ENCODE measurements at regions not wholly inside any gene's neighbourhood (a gene's known extent, or its start where the extent isn't known, plus 50 kb on each side); places are given as distances from the start of the nearest gene placed in this dataset.

DNA sequence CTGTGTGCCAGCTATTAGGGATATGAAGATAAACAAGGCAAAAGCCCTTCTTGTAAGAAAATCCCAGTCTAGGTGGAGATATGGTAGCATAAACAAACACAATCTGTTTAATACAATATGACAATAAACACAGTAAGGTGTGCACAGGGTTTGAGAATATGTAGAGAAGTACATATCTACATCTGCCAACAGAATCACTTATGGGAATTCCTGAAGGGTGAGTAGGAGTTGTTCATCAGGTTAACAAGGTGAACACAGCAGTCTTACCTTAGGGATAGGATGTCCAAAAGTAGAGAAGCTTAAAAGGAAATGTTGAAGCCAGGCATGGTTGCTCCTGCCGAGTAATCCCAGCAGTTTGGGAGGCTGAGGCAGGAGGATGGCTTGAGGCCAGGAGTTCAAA lies 57.7 kb upstream of the LRRC7 start:
- TF ChIP-seq, protein P1, sequence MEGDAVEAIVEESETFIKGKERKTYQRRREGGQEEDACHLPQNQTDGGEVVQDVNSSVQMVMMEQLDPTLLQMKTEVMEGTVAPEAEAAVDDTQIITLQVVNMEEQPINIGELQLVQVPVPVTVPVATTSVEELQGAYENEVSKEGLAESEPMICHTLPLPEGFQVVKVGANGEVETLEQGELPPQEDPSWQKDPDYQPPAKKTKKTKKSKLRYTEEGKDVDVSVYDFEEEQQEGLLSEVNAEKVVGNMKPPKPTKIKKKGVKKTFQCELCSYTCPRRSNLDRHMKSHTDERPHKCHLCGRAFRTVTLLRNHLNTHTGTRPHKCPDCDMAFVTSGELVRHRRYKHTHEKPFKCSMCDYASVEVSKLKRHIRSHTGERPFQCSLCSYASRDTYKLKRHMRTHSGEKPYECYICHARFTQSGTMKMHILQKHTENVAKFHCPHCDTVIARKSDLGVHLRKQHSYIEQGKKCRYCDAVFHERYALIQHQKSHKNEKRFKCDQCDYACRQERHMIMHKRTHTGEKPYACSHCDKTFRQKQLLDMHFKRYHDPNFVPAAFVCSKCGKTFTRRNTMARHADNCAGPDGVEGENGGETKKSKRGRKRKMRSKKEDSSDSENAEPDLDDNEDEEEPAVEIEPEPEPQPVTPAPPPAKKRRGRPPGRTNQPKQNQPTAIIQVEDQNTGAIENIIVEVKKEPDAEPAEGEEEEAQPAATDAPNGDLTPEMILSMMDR (IDR thresholded peaks at IDR 0.05; ENCODE audit: low read depth, low read length), result no peak
- DNase-seq (ENCODE audit: extremely low read depth, low read depth), result no peak

DNA sequence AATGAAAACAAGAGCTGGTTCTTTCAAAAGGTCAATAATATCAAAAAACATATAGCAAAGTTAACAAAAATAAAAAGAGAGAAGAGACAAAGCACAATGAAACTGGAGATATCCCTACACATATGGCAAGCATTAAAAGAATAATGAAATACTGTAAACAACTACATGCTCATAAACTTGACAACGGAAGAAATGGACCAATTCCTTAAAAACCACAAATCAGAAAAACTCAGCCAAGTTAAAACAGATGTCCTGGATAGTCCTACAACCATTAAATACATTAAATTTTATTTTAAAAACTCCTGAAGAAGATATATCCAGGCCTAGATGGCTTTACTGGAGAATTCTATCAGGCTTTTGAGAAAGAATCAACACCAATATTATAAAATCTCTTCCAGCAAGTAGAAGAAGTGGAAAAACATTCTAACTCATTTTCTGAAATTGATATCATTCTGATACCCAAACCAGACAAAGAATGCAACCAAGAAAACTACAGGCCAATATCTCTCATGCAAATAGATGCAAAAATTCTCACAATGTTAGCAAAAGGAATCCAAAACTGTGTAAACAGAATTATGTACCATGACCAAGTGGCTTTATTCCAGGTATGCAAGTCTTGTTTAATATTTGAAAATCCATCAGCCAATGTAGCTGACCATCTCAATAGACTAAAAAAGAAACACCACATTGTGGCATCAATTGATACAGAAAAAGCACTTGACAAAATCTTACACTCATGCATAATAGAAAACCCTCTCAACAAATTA lies 56.1 kb upstream of the LRRC7 start:
- no peak for DNase-seq (ENCODE audit: extremely low read depth, low read depth)
- TF ChIP-seq, protein P1 (IDR thresholded peaks at IDR 0.05; ENCODE audit: low read depth, low read length), result no peak

DNA sequence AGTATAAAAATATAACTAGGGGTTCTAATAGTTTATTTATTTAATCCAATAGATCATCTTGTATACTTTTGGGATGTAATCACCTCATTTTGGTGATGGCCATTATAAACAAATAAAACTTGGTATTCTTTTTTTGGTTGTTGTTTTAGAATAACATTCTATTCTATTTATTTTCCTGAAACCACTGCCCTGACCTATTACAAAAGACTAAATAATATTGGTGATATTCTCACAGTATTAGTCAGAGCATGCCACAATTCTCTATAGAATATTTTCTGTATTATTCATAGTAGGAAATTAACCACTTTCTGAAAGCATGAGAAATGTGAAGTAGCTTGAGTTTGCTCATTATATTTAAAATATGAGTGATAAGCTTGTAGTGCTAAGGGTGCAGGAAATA lies 54.1 kb upstream of the LRRC7 start:
- TF ChIP-seq, protein P1 (IDR thresholded peaks at IDR 0.05; ENCODE audit: low read depth, low read length), result no peak
- DNase-seq (ENCODE audit: extremely low read depth, low read depth), result no peak

All from AG09319 (cell line).